Astrocyte of the hippocampus (primary cell): ENCODE measurements at regions not wholly inside any gene's neighbourhood (a gene's known extent, or its start where the extent isn't known, plus 50 kb on each side); places are given as distances from the start of the nearest gene placed in this dataset.

ENCODE experiments used
- DNase-seq: peaks from one replicate; pipeline ENCODE4 v3.0.0; 2011; ENCODE audit warnings: low read depth, low spot score

DNA sequence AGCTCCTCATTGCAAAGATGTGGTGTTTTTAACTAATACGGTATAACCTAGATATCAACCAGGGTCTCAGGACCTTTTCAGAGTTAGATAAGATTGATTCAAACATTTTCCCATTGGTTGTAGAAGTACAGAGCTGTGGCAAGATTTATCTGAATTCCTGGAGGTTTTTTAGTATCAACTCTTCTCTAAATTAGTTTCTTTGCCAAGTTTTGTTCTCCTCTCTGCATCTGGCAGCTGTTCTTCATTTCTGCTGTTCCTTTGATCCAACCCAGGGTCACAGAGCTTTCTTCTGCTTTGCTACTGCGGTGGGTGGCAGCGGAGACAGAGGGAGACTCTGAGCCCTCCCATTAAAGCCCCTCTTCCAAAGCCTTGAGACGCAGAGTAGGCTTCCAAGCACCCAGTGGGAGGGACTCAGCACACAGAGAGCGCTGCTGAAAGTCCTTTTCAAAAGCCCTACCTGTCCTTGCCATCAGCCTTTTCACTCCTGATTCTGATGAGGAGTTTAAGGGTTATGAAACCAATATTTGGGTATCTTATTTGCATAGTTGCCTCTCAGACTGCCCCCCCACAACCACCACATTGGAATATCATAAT lies 146.3 kb upstream of the EEPD1 start:
- DNase-seq, result no peak

DNA sequence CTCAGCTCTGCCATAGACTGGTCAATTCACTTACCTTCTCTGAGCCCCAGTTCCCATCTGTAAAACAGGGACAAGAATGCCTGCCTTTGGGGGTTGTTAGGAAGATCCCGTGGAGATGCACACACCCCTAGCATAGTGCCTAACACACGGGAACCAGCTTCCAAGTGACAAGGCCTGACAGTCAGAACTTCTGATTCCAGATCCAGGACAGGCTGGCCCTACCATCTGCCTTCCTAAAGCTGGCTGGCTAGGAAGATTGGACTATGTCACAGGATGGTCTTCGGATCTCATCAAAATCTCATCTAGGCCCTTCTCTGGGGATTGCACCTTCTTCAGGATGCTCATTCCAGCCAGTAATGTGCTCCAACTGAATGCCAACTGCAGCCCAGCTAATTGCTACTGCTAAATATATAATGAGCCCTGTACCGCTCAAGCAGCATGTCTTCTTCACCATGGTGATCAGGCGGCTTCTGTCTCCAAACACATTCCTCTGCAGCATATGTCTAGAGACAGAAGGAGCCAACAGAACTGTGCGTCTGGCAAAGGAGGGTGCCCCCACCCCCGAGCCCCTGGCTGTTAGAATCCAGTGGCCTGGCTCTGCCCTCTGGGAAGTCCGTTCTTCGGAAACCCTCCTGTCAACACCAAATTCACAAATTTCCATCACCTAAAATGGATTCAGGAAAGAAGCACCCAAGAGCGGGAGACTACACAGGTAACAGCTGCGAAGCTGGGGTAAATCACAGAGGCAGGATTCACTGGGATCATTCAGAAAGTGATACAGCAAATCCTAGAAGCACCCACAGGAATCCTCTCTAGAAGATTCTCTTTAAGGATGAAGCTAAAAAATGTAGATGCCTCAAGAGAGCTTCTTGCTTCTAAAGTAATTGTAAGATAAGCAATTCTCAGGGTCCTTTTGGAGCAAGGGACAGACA lies 142.1 kb upstream of the EEPD1 start:
- DNase-seq, result no peak

DNA sequence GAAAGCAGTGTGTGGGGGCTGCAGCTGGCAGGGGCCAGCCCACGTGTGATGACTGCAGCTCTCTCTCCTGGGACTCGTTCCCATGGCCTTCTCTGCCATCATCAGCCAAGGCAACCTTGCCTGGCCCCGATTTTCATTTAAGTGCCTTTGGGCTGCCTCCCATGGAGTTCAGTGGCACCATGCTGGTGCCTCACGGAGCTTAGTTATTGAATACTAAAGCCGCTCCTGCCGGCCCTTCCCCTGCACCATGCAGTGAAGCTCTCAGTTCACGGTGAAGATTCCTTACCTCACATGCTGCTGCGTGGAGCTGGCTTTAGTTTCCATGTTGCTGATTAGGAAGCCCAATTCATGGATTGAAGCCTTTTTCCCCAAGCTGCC lies 141.5 kb upstream of the EEPD1 start:
- DNase-seq, result no peak

DNA sequence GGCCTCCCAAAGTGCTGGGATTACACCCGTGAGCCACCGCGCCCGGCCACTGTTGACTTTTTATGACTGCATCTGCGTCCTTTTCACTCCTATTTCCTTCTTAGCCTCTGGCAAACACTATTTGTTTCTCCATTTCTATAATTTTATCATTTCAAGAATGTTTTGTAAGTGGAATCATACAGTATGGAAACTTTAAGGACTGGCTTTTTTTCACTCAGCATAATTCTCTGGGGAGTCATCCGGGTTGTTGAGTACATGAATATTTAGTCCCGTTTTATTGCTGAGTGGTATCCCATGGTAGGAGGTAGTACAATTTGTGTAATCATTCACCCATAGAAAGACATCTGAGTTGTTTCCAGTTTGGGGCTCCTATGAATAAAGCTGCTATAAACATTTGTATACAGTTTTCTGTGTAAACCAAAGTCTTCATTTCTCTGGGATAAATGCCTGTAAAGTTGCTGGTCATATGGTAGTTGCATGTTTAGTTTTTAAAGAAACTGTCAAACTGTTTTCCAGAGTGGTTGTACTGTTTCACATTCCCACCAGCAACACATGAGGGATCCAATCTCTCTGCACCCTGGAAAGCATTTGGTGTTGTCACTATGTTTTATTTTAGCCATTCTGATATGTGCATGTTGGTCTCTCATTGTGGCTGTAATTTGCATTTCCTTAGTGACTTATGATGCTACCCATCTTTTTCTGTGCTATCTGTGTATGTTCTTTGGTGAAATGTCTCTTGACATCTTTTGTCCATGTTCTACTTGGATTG lies 139.6 kb upstream of the EEPD1 start:
- no peak for DNase-seq

DNA sequence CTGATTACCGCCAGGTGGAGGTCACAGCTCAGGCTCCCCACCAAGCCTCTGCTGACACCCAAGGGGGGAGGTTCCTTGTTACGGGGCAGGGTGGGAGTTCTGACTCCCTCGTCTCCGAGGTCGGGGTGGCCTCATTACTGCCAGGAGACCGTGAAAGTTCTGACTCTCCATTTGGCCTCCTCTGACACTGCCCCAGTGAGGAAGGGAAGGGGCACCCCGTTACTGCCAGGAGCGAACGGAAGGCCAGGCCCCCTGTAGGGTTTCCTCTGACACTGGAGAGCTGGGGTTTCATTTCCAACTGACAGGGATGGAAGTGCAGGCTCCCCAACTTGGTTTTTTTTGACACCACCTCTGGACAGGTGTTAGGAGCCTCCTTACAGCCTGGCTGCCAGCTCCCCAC lies 138.1 kb upstream of the EEPD1 start:
- no peak for DNase-seq

DNA sequence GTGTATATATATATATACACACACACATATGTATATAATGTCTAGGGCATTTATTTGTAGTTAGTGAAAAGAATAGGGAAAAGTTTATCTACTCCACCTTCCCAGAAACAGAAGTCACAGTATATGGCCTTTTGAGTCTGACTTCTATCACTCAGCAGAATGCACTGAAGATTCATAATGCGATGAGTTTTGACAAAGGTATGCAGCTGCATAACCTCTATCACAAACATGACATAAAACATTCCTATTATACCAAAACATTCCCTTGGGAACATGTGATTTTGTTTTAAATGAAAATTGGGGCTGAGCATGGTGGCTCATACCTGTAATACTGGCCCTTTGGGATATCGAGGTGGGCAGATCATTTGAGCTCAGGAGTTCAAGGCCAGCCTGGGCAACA lies 137.3 kb upstream of the EEPD1 start:
- DNase-seq, result no peak

DNA sequence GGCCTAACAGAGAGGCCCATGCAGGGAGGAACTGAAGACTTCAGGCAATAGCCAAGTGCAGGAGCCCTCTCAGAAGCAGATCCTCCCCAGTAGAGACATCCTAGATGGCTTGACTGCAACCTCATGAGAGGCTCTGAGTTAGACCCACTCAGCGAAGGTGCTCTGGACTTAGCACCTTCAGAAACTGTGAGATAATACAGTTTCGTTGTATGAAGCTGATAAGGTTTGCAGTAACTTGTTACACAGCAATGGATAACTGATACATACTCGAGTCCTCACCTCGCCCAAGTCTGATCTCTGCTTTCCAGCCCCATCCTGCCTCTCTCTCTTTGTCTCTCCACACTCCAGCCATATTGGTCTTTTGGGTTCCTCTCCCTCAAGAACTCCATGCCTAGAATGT lies 136.4 kb upstream of the EEPD1 start:
- DNase-seq, result no peak

DNA sequence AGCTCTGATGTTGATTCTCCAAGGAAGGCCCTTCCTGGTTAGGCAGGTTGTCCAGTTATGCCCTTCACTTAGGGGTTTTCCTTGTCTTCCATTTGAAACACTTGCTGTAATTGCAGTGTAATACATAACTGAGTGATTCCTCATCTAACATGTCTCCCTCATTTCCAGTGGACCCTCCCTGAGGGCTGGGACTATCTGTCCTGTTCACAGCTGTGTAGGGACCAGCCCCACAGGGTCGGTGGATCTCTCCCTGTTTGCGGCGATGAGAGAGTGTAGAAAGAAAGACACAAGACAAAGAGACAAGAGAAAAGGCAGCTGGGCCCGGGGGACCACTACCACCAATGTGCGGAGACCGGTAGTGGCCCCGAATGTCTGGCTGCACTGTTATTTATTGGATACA lies 135.9 kb upstream of the EEPD1 start:
- DNase-seq, result no peak

DNA sequence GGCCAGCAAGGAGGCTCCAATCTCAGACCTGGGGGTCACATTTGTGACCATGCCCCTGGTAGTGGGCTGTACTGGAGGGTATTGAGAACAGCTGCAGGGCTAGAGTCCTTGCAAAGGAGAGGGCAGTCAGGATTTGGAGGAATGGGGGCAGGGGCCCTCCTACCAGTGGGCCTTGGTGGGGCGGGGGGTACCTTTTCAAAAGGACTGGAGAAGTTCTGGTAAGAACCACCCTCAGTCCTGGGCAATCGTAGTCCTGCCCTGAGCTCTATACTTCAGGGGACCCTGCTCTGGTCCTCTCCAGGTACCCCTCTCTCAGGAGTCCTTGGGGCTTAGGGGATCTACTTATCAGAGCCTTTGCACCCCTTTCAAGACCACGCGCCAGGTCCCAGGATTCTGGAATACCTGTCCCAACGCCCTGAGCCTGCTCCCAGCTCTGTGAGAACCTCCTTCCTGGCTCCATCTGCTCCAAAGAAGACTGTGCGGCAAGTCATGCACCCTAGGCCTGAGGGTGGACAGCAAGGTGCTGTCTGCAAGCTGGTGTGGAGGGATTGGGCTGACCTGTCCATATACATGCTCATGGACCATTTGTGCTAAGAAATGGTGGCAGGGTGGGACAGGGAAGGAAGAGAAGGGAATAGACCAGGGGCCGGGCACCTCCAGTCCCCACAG lies 134.1 kb upstream of the EEPD1 start:
- no peak for DNase-seq

DNA sequence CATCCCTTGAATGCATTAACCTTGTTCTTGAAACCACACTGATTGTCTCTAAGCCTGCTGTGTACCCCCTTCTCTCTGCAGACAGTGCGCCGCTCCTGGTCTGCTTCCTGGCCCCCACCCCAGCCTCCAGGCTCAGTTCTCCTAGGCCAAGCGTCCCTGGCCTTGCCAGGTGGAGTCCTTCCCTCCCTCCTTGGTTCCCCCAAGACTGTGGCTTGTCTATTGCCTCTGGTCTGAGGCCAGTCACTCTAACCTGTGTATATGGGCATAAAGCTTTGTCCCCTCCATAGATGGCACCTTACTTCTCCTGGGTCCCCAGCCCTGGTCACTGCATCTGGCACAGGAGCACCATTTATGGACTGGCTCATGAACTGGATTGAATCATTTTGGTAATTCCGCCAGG lies 133.5 kb upstream of the EEPD1 start:
- DNase-seq, result no peak

DNA sequence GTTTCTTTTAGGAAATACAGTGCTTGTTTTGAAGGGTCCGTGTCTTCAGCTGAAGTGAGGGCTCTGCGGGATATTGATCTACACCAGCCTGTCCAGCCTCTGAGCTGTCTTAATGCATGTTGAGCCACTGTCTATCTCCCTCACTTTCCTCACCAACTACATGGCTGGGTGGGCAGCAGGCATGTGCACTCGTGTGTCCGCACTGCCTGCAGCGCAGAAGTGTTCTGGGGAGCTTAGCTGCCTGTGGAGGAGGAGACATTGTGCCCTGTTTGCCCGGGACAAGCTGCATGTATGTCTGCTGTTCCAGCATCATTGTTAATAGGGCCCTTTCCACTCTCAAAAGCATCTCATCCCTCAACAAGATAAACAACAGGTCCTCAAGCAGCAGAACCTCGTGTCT lies 133.1 kb upstream of the EEPD1 start:
- DNase-seq, result no peak

DNA sequence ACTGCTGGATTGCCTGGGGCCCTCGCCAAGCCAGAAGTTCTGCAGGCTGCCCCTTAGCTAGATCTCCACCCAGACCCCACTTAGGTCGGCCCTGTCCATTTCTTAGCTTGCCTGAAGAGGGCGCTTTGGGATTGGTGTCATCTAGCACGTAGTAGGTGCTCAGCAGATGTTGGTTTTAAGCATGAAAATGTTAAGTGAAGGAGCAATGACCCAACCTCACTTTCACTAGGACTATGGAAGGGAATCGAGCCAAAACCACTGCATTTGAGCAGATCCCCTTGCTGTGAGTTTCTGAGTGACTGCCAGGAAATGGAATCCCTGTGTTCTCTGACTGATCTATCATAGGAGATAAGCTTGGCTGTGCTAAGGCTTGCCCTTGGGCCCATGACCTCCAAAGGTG lies 131.7 kb upstream of the EEPD1 start:
- DNase-seq, result peak; percentile 22

DNA sequence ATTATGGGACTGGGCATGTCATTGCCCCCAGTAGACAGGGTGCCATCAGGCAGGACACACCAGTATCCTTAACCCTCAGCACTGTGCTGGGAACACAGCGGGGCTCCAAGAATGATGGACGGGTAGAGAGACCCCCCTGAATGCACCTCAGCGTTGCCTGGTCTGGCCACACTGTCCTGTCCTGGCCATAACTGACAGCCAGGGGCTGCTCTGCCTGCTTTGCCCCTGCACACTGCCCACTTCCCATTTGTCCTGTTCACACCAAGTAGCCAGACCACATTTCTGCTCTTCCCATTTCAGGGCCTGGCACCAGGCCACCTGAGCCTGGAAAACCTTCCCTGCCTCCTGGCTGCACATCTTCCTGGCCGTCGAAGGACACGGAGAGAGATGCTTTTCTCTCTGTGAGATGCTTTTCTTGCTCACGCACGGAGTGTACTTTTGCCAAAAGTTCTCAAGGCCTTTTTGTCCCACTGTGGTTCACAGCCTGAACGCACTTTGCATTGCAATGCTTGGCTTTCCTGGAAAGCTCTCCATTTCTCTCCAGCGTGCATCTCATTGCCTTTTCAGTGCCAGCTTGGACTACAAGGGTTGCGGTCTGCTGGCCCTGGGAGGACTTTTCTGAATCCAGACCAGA lies 131.0 kb upstream of the EEPD1 start:
- DNase-seq, result peak; percentile 81

DNA sequence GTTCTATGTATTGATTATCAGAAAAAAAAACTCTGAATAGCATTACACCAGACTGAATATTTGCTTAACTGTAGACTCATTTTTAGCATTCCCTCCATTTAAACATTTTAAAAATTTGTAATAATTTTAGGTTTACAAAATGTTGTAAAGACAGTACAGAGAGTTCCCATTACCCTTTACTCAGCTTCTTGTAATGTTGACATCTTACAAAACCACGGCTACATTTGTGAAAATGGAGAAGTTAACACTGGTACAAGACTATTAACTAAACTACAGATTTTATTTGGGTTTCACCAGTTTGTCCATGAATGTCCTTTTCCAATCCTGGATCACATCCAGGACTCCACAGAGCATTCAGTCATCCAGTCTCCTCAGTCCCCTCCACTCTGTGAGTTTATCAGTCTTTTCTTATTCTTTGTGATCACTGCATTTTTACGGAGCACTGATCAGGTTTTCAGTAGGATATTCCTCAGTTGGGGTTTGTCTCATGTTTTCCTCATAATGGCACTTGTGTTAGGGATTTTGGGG lies 130.0 kb upstream of the EEPD1 start:
- no peak for DNase-seq

DNA sequence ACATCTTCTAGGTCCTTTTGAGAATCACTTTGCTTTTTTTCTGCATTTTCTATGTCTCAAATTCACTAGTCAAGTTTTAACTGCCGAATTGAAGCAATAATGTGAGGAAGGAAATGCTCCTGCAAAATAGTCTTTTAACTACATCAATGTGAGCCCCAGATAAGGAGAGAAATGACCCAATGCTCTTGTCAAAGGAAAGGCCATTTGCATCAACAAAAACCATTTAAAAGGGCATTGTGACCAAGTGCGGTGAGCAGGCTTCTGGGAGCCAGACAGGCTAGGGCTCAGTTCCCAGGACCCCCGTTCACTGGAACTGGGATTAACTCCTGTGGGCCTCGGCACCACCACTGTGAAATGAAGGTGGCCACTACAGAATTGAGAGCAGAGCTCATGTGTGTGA lies 127.9 kb upstream of the EEPD1 start:
- no peak for DNase-seq

DNA sequence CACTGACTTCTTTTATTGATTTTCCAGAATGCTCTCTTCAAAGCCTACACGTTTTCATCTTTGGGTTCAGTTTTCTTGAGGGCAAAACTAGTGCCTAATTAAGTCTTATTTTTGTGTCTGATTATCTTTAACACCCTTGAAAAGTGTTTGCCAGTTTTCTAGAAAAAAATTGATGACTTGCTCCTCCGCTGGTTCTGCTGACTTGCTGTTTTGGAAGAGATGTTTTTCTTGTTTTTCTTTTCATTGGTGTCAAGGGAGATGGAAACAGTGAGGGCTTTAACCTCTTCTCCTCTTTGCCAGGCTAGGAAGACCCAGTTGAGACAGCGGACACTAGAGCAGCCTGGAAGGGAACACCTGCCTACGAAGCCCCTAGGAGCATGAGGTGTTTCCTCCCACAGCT lies 123.7 kb upstream of the EEPD1 start:
- no peak for DNase-seq

DNA sequence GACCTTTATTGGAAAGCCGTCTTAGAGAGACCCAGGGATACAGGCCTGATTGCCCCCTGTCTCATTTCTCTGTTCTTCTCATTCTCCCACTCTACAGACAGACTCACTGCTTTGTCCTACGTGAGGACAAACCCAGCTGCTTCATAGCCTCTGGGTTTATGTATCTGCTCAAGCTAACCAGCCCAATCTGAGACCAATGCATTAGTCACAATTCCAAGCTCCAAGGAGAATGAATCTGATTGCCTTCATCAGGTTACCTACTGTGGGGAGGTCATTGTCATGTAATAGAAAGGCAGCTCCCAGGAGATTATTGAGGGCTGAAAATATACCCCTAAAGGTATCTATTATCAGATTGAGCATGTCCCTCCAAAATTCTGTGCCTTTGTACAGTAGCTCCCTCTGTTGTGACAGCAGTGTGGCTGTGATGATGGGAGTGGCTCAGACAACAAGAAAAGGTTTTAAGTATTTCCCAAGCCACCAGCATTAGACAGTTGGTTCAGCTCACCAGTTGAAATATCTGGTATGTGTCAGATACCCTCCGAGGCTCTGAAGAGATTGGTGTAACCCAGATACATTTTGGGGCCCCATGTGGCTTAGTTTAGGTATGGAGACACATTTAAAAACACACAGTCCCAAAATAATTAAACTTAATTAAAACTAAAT lies 123.1 kb upstream of the EEPD1 start:
- no peak for DNase-seq

DNA sequence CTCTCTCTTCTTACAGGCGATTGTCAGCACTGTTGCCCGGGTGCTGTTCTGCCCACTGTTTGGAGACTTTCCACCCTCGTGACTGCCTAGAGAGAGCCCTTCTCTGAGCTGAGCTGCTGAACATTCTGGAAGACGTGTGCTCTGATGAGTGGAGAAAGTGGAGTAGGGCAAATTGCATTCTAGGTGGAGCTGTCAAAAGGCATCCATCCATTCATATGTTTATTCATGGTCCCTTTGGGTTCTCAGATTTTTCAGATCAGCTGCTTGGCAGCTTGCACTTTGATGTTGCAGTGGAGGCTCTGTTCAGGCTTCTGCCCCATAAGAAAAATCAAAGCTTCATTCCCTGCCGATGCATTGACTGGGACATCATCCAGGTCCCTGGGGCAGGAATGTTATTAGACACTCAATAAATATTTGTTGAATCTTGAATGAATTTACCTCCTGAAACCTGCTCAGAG lies 120.7 kb upstream of the EEPD1 start:
- DNase-seq, result peak; percentile 74

DNA sequence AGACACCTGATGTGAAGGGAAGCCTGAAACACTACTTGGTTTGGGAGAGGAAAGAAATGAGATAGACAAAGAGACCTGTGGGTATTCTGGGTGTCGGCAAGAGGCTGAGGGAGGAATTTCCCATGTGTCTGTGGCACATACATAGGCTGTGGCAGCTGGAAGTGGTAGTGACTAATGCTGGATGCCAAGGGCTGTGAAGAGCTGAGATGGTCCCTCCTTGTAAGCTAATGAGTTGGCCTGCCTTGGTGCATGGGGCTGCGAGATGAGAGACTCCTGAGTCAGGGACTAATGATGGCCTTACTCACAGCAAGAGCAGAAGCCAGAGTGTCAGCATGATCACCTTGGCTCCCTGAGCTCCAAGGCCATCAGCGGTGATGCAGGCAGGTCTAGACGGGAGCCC lies 119.0 kb upstream of the EEPD1 start:
- DNase-seq, result peak; percentile 60

DNA sequence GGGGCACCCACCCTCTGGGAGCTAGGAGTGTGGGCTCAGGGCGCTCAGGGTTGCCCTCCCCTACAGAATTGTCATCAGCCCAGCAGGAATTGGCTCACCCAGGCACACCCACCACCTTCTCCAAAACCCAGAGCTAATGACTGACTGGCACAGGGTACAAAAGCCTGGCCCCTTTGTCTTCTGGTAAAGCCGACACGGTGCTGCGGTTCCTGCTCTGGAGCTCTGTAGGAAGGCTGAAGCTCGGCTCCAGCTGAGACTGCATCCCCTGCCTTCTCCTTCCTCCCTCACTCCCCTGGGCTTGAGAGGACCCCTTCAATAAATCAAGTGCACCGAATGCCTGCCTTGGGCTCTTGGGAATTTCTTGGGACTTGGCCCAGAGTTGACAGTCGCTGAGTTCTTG lies 117.9 kb upstream of the EEPD1 start:
- DNase-seq, result peak; percentile 24

DNA sequence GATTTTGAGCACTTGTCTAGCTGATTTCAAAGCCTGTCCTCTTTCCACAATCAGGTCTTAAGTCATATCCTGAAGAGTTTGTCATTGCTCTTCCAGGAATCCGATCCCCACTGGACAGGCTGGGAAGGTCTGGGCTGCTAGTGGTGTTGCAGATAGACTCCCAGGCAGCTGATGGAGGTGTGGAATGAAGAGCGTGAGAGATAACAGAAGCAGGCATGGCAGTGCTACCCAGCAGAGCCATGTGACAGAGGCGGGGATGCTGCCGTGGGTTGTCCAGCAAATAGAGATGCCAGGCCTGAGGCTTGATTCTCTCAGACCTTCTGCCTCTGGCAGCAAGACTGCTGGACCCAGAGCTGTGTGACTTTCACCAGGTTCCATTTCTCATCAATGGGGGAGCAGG lies 116.5 kb upstream of the EEPD1 start:
- peak; percentile 44 for DNase-seq
